Cardiac fibroblast (primary cell): ENCODE measurements at regions not wholly inside any gene's neighbourhood (a gene's known extent, or its start where the extent isn't known, plus 50 kb on each side); places are given as distances from the start of the nearest gene placed in this dataset.
"Not testable (repeated sequence)": the region's sequence is repeated elsewhere in the genome, so short reads cannot be mapped to it uniquely, and the experiment has no call there.

Experiments
- DNase-seq, 2 donors: peaks; one replicate each; pipeline versions ENCODE4 v3.0.0 to v3.0.0-alpha.2; 2010; ENCODE audit warnings: low read depth in 2 of 2
- H3K4me3 ChIP-seq, 2 donors: replicated peaks in 1 of 2; 1 replicate in 1 of 2; 2 replicates in 1 of 2; pipeline ENCODE4 v1.5.1; 2011; ENCODE audit warnings: low read depth in 2 of 2, low read length in 2 of 2, mild to moderate bottlenecking in 2 of 2, moderate library complexity in 1 of 2
- CTCF ChIP-seq: IDR thresholded peaks from one replicate; pipeline ENCODE4 v1.5.1; 2011; ENCODE audit warnings: low read depth, mild to moderate bottlenecking, low read length, inconsistent platforms

- no peak overlapping the region for H3K4me3 ChIP-seq
- no peak for TF ChIP-seq CTCF
- DNase-seq, result no peak
Measured at GRCh38 chrX:46226422-46226821, 318.8 kb downstream of the ZNF674 start.

- H3K4me3 ChIP-seq, DNase-seq: not testable (repeated sequence)
Measured at GRCh38 chrX:46223499-46223898, 321.7 kb downstream of the ZNF674 start.

- DNase-seq, result no peak
- H3K4me3 ChIP-seq, result no peak overlapping the region
- no peak for TF ChIP-seq CTCF
Measured at GRCh38 chrX:46220822-46221221, 324.4 kb downstream of the ZNF674 start.

GRCh38 chrX:46218373-46218772, 326.8 kb downstream of the ZNF674 start:
- H3K4me3 ChIP-seq, result no peak overlapping the region
- no peak for TF ChIP-seq CTCF
- DNase-seq, result no peak

- DNase-seq, result no peak
- TF ChIP-seq CTCF, result no peak
- H3K4me3 ChIP-seq, result no peak overlapping the region
Measured at GRCh38 chrX:46216406-46216805, 328.8 kb downstream of the ZNF674 start.

GRCh38 chrX:46211079-46211478, 334.1 kb downstream of the ZNF674 start:
- DNase-seq, result no peak
- TF ChIP-seq CTCF, result no peak
- no peak overlapping the region for H3K4me3 ChIP-seq

GRCh38 chrX:46209768-46210167, 335.5 kb downstream of the ZNF674 start:
- no peak for DNase-seq
- H3K4me3 ChIP-seq, result no peak overlapping the region
- TF ChIP-seq CTCF, result no peak
